PC-3 (cell line): ENCODE measurements at regions not wholly inside any gene's neighbourhood (a gene's known extent, or its start where the extent isn't known, plus 50 kb on each side); places are given as distances from the start of the nearest gene placed in this dataset.

Source experiments
- ATAC-seq: fragments of 200-7000 bp; cut with Tn5 transposase; 2 replicates; pipeline ENCODE4 v1.9.1; 2020; ENCODE audit warnings: mild to moderate bottlenecking, moderate library complexity
- BruUV-seq: library from RNA; stranded (reverse); fragments of 400-500 nt; replicated peaks from 2 replicates; lab custom pipeline; 2021; lab: Mats Ljungman, UMichigan
- CTCF ChIA-PET: fragments of 300-600 bp; sonication (Branson Sonifier 250); formaldehyde crosslinking; loops from one replicate; lab custom pipeline; 2022; ENCODE audit warnings: antibody characterized with exemption; lab: Charles Lee
- POLR2A ChIA-PET: fragments of 300-600 bp; sonication (Branson Sonifier 250); formaldehyde crosslinking; loops from one replicate; lab custom pipeline; 2022; ENCODE audit warnings: antibody characterized with exemption; ENCODE audit not compliant: unreplicated experiment; lab: Charles Lee
- DNase-seq: peaks from one replicate; pipeline ENCODE4 v3.0.0-alpha.2; 2015
- H2AFZ ChIP-seq: fragments of 300-600 bp; sonication (generic); 2 replicates; pipeline ENCODE4 v1.6.0; 2016; ENCODE audit warnings: antibody characterized with exemption, low read length
- H3F3A ChIP-seq: fragments of 300-600 bp; sonication (generic); one replicate; pipeline ENCODE4 v1.6.0; 2017; ENCODE audit warnings: antibody characterized with exemption, low read length, control low read depth, mild to moderate bottlenecking; ENCODE audit not compliant: unreplicated experiment
- H3K27ac ChIP-seq: fragments of 300-600 bp; sonication (generic); 2 replicates; pipeline ENCODE4 v1.5.1; 2016; ENCODE audit warnings: mild to moderate bottlenecking, low read length
- H3K27me3 ChIP-seq: fragments of 300-600 bp; sonication (generic); 2 replicates; pipeline ENCODE4 v1.6.1; 2016; ENCODE audit warnings: low read length, mixed read lengths
- H3K36me3 ChIP-seq: fragments of 300-600 bp; sonication (generic); 2 replicates; pipeline ENCODE4 v1.6.1; 2016; ENCODE audit warnings: low read depth, mixed run types, low read length, mixed read lengths
- H3K4me1 ChIP-seq: fragments of 300-600 bp; sonication (generic); 2 replicates; pipeline ENCODE4 v1.5.1; 2016; ENCODE audit warnings: low read length; ENCODE audit not compliant: insufficient read depth
- H3K4me2 ChIP-seq: fragments of 300-600 bp; sonication (generic); 2 replicates; pipeline ENCODE4 v1.6.0; 2016; ENCODE audit warnings: low read length
- H3K4me3 ChIP-seq: fragments of 300-600 bp; sonication (generic); 2 replicates; pipeline ENCODE4 v1.5.1; 2016; ENCODE audit warnings: mild to moderate bottlenecking, low read length, mixed read lengths
- H3K79me2 ChIP-seq: fragments of 300-600 bp; sonication (generic); 2 replicates; pipeline ENCODE4 v1.6.1; 2017; ENCODE audit warnings: low read length, mixed read lengths
- H3K9ac ChIP-seq: fragments of 300-600 bp; sonication (generic); 2 replicates; pipeline ENCODE4 v1.6.0; 2016; ENCODE audit warnings: mild to moderate bottlenecking, low read length
- H3K9me2 ChIP-seq: fragments of 300-600 bp; sonication (generic); replicated peaks from 2 replicates; pipeline ENCODE4 v1.6.1; 2016; ENCODE audit warnings: mixed run types, low read length, mixed read lengths
- H3K9me3 ChIP-seq: fragments of 300-600 bp; sonication (generic); 2 replicates; pipeline ENCODE4 v1.6.1; 2016; ENCODE audit warnings: low read length, mixed read lengths
- H4K20me1 ChIP-seq: fragments of 300-600 bp; sonication (generic); 2 replicates; pipeline ENCODE4 v1.6.1; 2016; ENCODE audit warnings: low read length, mixed read lengths
- CTCF ChIP-seq: fragments of 300-600 bp; sonication (generic); conservative IDR thresholded peaks from 2 replicates; pipeline ENCODE4 v1.5.1; 2017; ENCODE audit warnings: antibody characterized with exemption, low read depth, mild to moderate bottlenecking, low read length
- EZH2 ChIP-seq: fragments of 300-600 bp; sonication (generic); IDR thresholded peaks from one replicate; pipeline ENCODE4 v1.6.1; 2017; ENCODE audit warnings: antibody characterized with exemption, mild to moderate bottlenecking, low read length; ENCODE audit not compliant: unreplicated experiment
- EZH2phosphoT487 ChIP-seq: fragments of 300-600 bp; sonication (generic); IDR thresholded peaks from 2 replicates; pipeline ENCODE4 v1.6.1; 2018; ENCODE audit warnings: mild to moderate bottlenecking, antibody characterized with exemption, low read length, borderline replicate concordance
- intact Hi-C: fragments of 100-400 bp; cut with micrococcal nuclease; formaldehyde crosslinking; loops from 2 replicates; pipeline ENCODE4 v1.9.0; 2023

GRCh38 chrX:34881671-34882070 lies 60.9 kb upstream of the FAM47B start:
- no peaks in the 10 kb centered on the region for H3K79me2 ChIP-seq
- no peak overlapping the region for H3K4me3 ChIP-seq
- DNase-seq: no peak
- H3K36me3 ChIP-seq: no peaks in the 10 kb centered on the region
- no peaks in the 10 kb centered on the region for H3K27me3 ChIP-seq
- no peaks in the 10 kb centered on the region for H3K9me3 ChIP-seq
- no peak for ATAC-seq
- intact Hi-C loops: no loop called here
- BruUV-seq: no TSS peak
- no peaks in the 10 kb centered on the region for H3F3A ChIP-seq
- no peaks in the 10 kb centered on the region for H4K20me1 ChIP-seq
- ChIA-PET POLR2A (no interaction called here), CTCF (no interaction called here)
- H3K27ac ChIP-seq: no peak overlapping the region
- H3K4me1 ChIP-seq: peaks cover 38% of the 10 kb centered on the region
- no peak overlapping the region for H3K9ac ChIP-seq
- TF ChIP-seq EZH2phosphoT487: no peak
- TF ChIP-seq EZH2: no peak
- TF ChIP-seq CTCF: no peak
- H2AFZ ChIP-seq: no peak overlapping the region
- no peak overlapping the region for H3K4me2 ChIP-seq
- H3K9me2 ChIP-seq: no peaks in the 10 kb centered on the region

- peak; percentile 99 for ATAC-seq
- CTCF ChIA-PET: interaction anchor here (0.5 kb wide), 1 partner anchor 44 kb away, joined by 4 read pairs; no protein-coding TSS in a partner anchor
- no TSS peak for BruUV-seq
These were observed 57.8 kb upstream of the FAM47B start for GRCh38 chrX:34884817-34885216.

More at GRCh38 chrX:34884817-34885216, 57.8 kb upstream of the FAM47B start:
- Histone ChIP-seq H3K27me3 (no peaks in the 10 kb centered on the region), H3K4me1 (peaks cover 19% of the 10 kb centered on the region; the same call in 1 of the 2 replicates), H3F3A (no peaks in the 10 kb centered on the region), H4K20me1 (no peaks in the 10 kb centered on the region), H3K9ac (no peak overlapping the region), H3K4me2 (peak overlapping the region; percentile 72), H3K9me2 (no peaks in the 10 kb centered on the region), H3K79me2 (no peaks in the 10 kb centered on the region), H2AFZ (no peak overlapping the region), H3K36me3 (no peaks in the 10 kb centered on the region), H3K9me3 (no peaks in the 10 kb centered on the region), H3K4me3 (no peak overlapping the region; the same call in 1 of the 2 replicates), H3K27ac (peak overlapping the region; percentile 31)
- POLR2A ChIA-PET: no interaction called here
- TF ChIP-seq EZH2phosphoT487 (no peak), EZH2 (no peak), CTCF (no peak)
- DNase-seq: peak; percentile 71
- intact Hi-C loops: no loop called here
